Keratinocyte (primary cell): ENCODE measurements at regions not wholly inside any gene's neighbourhood (a gene's known extent, or its start where the extent isn't known, plus 50 kb on each side); places are given as distances from the start of the nearest gene placed in this dataset.

Source experiments
- DNase-seq: peaks from one replicate; pipeline ENCODE4 v3.0.0-alpha.2; 2011; ENCODE audit warnings: low read depth, missing footprints, low spot score
- FAIRE-seq: peaks from 2 replicates; lab custom pipeline; 2011; peaks lifted over from hg19 to GRCh38; lab: Jason Lieb, UNC
- H2AFZ ChIP-seq: 2 replicates; pipeline ENCODE4 v1.6.0; 2012; ENCODE audit warnings: low read length, control low read depth, inconsistent platforms; ENCODE audit not compliant: control insufficient read depth
- H3K27ac ChIP-seq: 2 replicates; pipeline ENCODE4 v1.5.1; 2011; ENCODE audit warnings: low read length; ENCODE audit not compliant: control insufficient read depth, insufficient read depth
- H3K27me3 ChIP-seq: 3 replicates; pipeline ENCODE4 v1.6.0; 2011; ENCODE audit warnings: low read length; ENCODE audit not compliant: control insufficient read depth, insufficient read depth; ENCODE audit errors: extremely low read depth
- H3K36me3 ChIP-seq, 2 experiments: 2 replicates in 1 of 2; 3 replicates in 1 of 2; pipeline ENCODE4 v1.5.1; 2011; ENCODE audit warnings: low read length in 2 of 2, mild to moderate bottlenecking in 1 of 2; ENCODE audit not compliant: control insufficient read depth in 2 of 2, insufficient read depth in 2 of 2; ENCODE audit errors: extremely low read depth in 1 of 2
- H3K4me1 ChIP-seq: 3 replicates; pipeline ENCODE4 v1.5.1; 2011; ENCODE audit warnings: low read length; ENCODE audit not compliant: control insufficient read depth, insufficient read depth; ENCODE audit errors: extremely low read depth
- H3K4me2 ChIP-seq: 3 replicates; pipeline ENCODE4 v1.6.0; 2011; ENCODE audit warnings: low read depth, low read length; ENCODE audit not compliant: control insufficient read depth, insufficient read depth; ENCODE audit errors: extremely low read depth
- H3K4me3 ChIP-seq, 3 experiments: fragments of 200-600 bp in 1 of 3; sonication (generic) in 1 of 3; 2 replicates in 2 of 3; 3 replicates in 1 of 3; pipeline ENCODE4 v1.5.1; 2011 to 2016; ENCODE audit warnings: low read length in 3 of 3, mild to moderate bottlenecking in 3 of 3, control low read depth in 2 of 3, inconsistent platforms in 1 of 3, low read depth in 1 of 3, mixed read lengths in 1 of 3, mixed run types in 1 of 3, moderate library complexity in 1 of 3; ENCODE audit not compliant: control insufficient read depth in 2 of 3, insufficient read depth in 2 of 3; ENCODE audit errors: extremely low read depth in 1 of 3
- H3K79me2 ChIP-seq: 2 replicates; pipeline ENCODE4 v1.6.0; 2012; ENCODE audit warnings: low read length; ENCODE audit not compliant: control insufficient read depth, insufficient read depth
- H3K9ac ChIP-seq: 3 replicates; pipeline ENCODE4 v1.6.0; 2011; ENCODE audit warnings: low read length; ENCODE audit not compliant: control insufficient read depth, insufficient read depth; ENCODE audit errors: extremely low read depth
- H3K9me1 ChIP-seq: 3 replicates; pipeline ENCODE4 v1.6.0; 2011; ENCODE audit warnings: low read length; ENCODE audit not compliant: control insufficient read depth, insufficient read depth; ENCODE audit errors: extremely low read depth
- H3K9me3 ChIP-seq: 2 replicates; pipeline ENCODE4 v1.5.1; 2012; ENCODE audit warnings: low read depth, low read length; ENCODE audit not compliant: control insufficient read depth
- H4K20me1 ChIP-seq: 3 replicates; pipeline ENCODE4 v1.6.0; 2011; ENCODE audit warnings: low read length; ENCODE audit not compliant: control insufficient read depth, insufficient read depth; ENCODE audit errors: extremely low read depth
- EZH2 ChIP-seq: IDR thresholded peaks from one replicate; pipeline ENCODE4 v1.6.1; 2012; ENCODE audit warnings: inconsistent platforms, mild to moderate bottlenecking, low read length, moderate library complexity
- dilution Hi-C: fragments of 300-500 bp; cut with MboI; formaldehyde crosslinking; loops from one replicate; pipeline ENCODE4 v1.7.0; 2020; ENCODE audit warnings: low sequenced_read_pairs; ENCODE audit not compliant: extremely low pct_ligation_motif_present
- TF ChIP-seq, protein P1 (sequence below), 3 experiments: IDR thresholded peaks in 1 of 3; conservative IDR thresholded peaks in 1 of 3; optimal IDR thresholded peaks in 1 of 3; 2 replicates in 2 of 3; 3 replicates in 1 of 3; pipeline versions ENCODE3 to v1.5.1; 2011; ENCODE audit warnings: low read length in 3 of 3, mild to moderate bottlenecking in 3 of 3, moderate library complexity in 2 of 3, control low read depth in 1 of 3, inconsistent platforms in 1 of 3; ENCODE audit not compliant: insufficient read depth in 2 of 3; ENCODE audit errors: extremely low read depth in 1 of 3

GRCh38 chr7:159318682-159319351, 174.2 kb upstream of the VIPR2 start:
- FAIRE-seq: no peak

DNA sequence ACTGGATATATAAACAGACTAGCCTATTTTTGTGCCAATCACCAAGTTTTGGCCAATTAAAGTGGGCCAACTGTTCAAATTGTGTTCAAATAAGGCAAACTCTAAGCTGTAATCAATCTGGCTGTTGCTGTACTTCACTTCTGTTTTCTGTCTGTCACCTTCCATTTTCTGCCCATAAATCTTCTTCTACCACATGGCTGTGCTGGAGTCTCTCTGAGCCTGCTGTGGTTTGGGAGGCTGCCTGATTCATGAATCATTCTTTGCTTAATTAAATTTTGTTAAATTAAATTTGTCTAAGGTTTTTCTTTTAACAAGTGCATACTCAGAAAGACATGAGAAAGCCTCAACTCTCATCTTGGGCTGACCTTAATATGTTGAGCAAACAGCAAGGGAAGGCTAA, 172.6 kb upstream of the VIPR2 start:
- H3K27ac ChIP-seq: no peak overlapping the region
- H3K36me3 ChIP-seq: no peaks in the 10 kb centered on the region
- no peaks in the 10 kb centered on the region for H3K9me1 ChIP-seq
- no peaks in the 10 kb centered on the region for H3K9me3 ChIP-seq
- DNase-seq (no peak), FAIRE-seq (no peak)
- dilution Hi-C loops: no loop called here
- TF ChIP-seq, protein P1, sequence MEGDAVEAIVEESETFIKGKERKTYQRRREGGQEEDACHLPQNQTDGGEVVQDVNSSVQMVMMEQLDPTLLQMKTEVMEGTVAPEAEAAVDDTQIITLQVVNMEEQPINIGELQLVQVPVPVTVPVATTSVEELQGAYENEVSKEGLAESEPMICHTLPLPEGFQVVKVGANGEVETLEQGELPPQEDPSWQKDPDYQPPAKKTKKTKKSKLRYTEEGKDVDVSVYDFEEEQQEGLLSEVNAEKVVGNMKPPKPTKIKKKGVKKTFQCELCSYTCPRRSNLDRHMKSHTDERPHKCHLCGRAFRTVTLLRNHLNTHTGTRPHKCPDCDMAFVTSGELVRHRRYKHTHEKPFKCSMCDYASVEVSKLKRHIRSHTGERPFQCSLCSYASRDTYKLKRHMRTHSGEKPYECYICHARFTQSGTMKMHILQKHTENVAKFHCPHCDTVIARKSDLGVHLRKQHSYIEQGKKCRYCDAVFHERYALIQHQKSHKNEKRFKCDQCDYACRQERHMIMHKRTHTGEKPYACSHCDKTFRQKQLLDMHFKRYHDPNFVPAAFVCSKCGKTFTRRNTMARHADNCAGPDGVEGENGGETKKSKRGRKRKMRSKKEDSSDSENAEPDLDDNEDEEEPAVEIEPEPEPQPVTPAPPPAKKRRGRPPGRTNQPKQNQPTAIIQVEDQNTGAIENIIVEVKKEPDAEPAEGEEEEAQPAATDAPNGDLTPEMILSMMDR (optimal IDR thresholded peaks at IDR 0.05 in 1 of 3, IDR thresholded peaks at IDR 0.05 in 1 of 3, conservative IDR thresholded peaks at IDR 0.05 in 1 of 3; ENCODE audit: extremely low read depth in 1 of 3, insufficient read depth in 2 of 3, low read length in 3 of 3): no peak
- no peak for TF ChIP-seq EZH2
- H3K9ac ChIP-seq: no peak overlapping the region
- no peaks in the 10 kb centered on the region for H3K27me3 ChIP-seq
- H2AFZ ChIP-seq: no peak overlapping the region
- no peaks in the 10 kb centered on the region for H4K20me1 ChIP-seq
- no peak overlapping the region for H3K4me3 ChIP-seq
- H3K4me1 ChIP-seq: peaks cover 14% of the 10 kb centered on the region
- no peak overlapping the region for H3K4me2 ChIP-seq
- no peaks in the 10 kb centered on the region for H3K79me2 ChIP-seq

More at GRCh38 chr7:159318682-159319351, 174.2 kb upstream of the VIPR2 start:
- H3K27ac ChIP-seq: no peak overlapping the region
- no peaks in the 10 kb centered on the region for H3K9me3 ChIP-seq
- DNase-seq: no peak
- H2AFZ ChIP-seq: no peak overlapping the region
- no peaks in the 10 kb centered on the region for H3K36me3 ChIP-seq
- dilution Hi-C loops: no loop called here
- no peaks in the 10 kb centered on the region for H3K79me2 ChIP-seq
- no peaks in the 10 kb centered on the region for H3K27me3 ChIP-seq
- no peak overlapping the region for H3K9ac ChIP-seq
- TF ChIP-seq EZH2: no peak
- TF ChIP-seq, protein P1 (optimal IDR thresholded peaks at IDR 0.05 in 1 of 3, IDR thresholded peaks at IDR 0.05 in 1 of 3, conservative IDR thresholded peaks at IDR 0.05 in 1 of 3; ENCODE audit: extremely low read depth in 1 of 3, insufficient read depth in 2 of 3, low read length in 3 of 3): no peak
- no peaks in the 10 kb centered on the region for H3K9me1 ChIP-seq
- H3K4me1 ChIP-seq: peaks cover 14% of the 10 kb centered on the region
- H3K4me2 ChIP-seq: no peak overlapping the region
- H3K4me3 ChIP-seq: no peak overlapping the region
- no peaks in the 10 kb centered on the region for H4K20me1 ChIP-seq
